AG09309 (cell line): ENCODE measurements at regions not wholly inside any gene's neighbourhood (a gene's known extent, or its start where the extent isn't known, plus 50 kb on each side); places are given as distances from the start of the nearest gene placed in this dataset.
"Not testable (repeated sequence)": the region's sequence is repeated elsewhere in the genome, so short reads cannot be mapped to it uniquely, and the experiment has no call there.

ENCODE experiments used
- DNase-seq: peaks from one replicate; pipeline ENCODE4 v3.0.0-alpha.2; 2010; ENCODE audit warnings: low read depth
- H3K4me3 ChIP-seq: 2 replicates; pipeline ENCODE4 v1.5.1; 2011; ENCODE audit warnings: mild to moderate bottlenecking, low read depth, low read length, moderate library complexity; ENCODE audit not compliant: control insufficient read depth
- CTCF ChIP-seq: IDR thresholded peaks from 2 replicates; pipeline ENCODE4 v1.5.1; 2011; ENCODE audit warnings: mild to moderate bottlenecking, low read depth, low read length, inconsistent platforms; ENCODE audit not compliant: insufficient read depth, control insufficient read depth; ENCODE audit errors: missing control alignments

GRCh38 chr6:115415378-115415777 lies 645.3 kb downstream of the FRK start:
- H3K4me3 ChIP-seq, result no peak overlapping the region
- TF ChIP-seq CTCF, result no peak
- no peak for DNase-seq

- not testable (repeated sequence) for H3K4me3 ChIP-seq, DNase-seq
These were observed 645.8 kb downstream of the FRK start for GRCh38 chr6:115414916-115415315.

GRCh38 chr6:115411756-115412155 lies 648.9 kb downstream of the FRK start:
- TF ChIP-seq CTCF, result no peak
- DNase-seq, result no peak
- no peak overlapping the region for H3K4me3 ChIP-seq

GRCh38 chr6:115404446-115404845 lies 656.2 kb downstream of the FRK start:
- TF ChIP-seq CTCF, result no peak
- no peak for DNase-seq

GRCh38 chr6:115398607-115399006 lies 662.1 kb downstream of the FRK start:
- H3K4me3 ChIP-seq, result no peak overlapping the region
- TF ChIP-seq CTCF, result no peak
- DNase-seq, result no peak

More at GRCh38 chr6:115404446-115404845, 656.2 kb downstream of the FRK start:
- H3K4me3 ChIP-seq, result no peak overlapping the region

GRCh38 chr6:115396112-115396906 lies 664.4 kb downstream of the FRK start:
- no peak for DNase-seq
- no peak for TF ChIP-seq CTCF
- no peak overlapping the region for H3K4me3 ChIP-seq

- TF ChIP-seq CTCF, result no peak
- DNase-seq, result no peak
- no peak overlapping the region for H3K4me3 ChIP-seq
These were observed 666.9 kb downstream of the FRK start for GRCh38 chr6:115393821-115394220.
